Neural cell (in vitro differentiated cells): ENCODE measurements at regions not wholly inside any gene's neighbourhood (a gene's known extent, or its start where the extent isn't known, plus 50 kb on each side); places are given as distances from the start of the nearest gene placed in this dataset.
A peak's percentile ranks its signal among the peaks of the same experiment; 100 is the strongest.

Experiments
- H2AFZ ChIP-seq: fragments of 200-600, 300-800 bp; sonication (generic), shearing (Covaris generic); 2 replicates; pipeline ENCODE4 v1.6.0; 2014; ENCODE audit warnings: low read depth, mild to moderate bottlenecking, antibody characterized with exemption, low read length, moderate library complexity
- H3F3A ChIP-seq: fragments of 200-600 bp; shearing (Covaris generic); 2 replicates; pipeline ENCODE4 v1.6.1; 2016; ENCODE audit warnings: mild to moderate bottlenecking, moderate library complexity, mixed read lengths, antibody characterized with exemption, low read length; ENCODE audit not compliant: insufficient read depth, poor library complexity, severe bottlenecking
- H3K27ac ChIP-seq: fragments of 200-600, 300-800 bp; sonication (generic), shearing (Covaris generic); 2 replicates; pipeline ENCODE4 v1.5.1; 2014; ENCODE audit warnings: mild to moderate bottlenecking, low read length, moderate library complexity
- H3K27me3 ChIP-seq: fragments of 300-800, 200-600 bp; sonication (generic), shearing (Covaris generic); 2 replicates; pipeline ENCODE4 v1.6.0; 2014; ENCODE audit warnings: mild to moderate bottlenecking, low read depth, low read length, moderate library complexity; ENCODE audit not compliant: insufficient read depth
- H3K36me3 ChIP-seq: fragments of 300-800, 200-600 bp; sonication (generic), shearing (Covaris generic); 2 replicates; pipeline ENCODE4 v1.5.1; 2014; ENCODE audit warnings: mild to moderate bottlenecking, antibody characterized with exemption, low read length, moderate library complexity; ENCODE audit not compliant: insufficient read depth
- H3K4me2 ChIP-seq: fragments of 300-800, 200-600 bp; sonication (generic), shearing (Covaris generic); 2 replicates; pipeline ENCODE4 v1.6.0; 2014; ENCODE audit warnings: mild to moderate bottlenecking, low read length
- H3K4me3 ChIP-seq: fragments of 300-800, 200-600 bp; sonication (generic), shearing (Covaris generic); 2 replicates; pipeline ENCODE4 v1.5.1; 2014; ENCODE audit warnings: mild to moderate bottlenecking, low read length, moderate library complexity
- H3K79me2 ChIP-seq: fragments of 200-600 bp; shearing (Covaris generic); replicated peaks from 2 replicates; pipeline ENCODE4 v1.6.0; 2014; ENCODE audit warnings: mild to moderate bottlenecking, low read length, moderate library complexity; ENCODE audit not compliant: insufficient read depth
- H3K9ac ChIP-seq: fragments of 300-800, 200-600 bp; sonication (generic), shearing (Covaris generic); 2 replicates; pipeline ENCODE4 v1.6.1; 2016; ENCODE audit warnings: mild to moderate bottlenecking, low read length, mixed read lengths
- H3K9me2 ChIP-seq: fragments of 200-600 bp; shearing (Covaris generic); 2 replicates; pipeline ENCODE4 v1.6.1; 2016; ENCODE audit warnings: mild to moderate bottlenecking, low read length, mixed read lengths; ENCODE audit not compliant: insufficient read depth
- H3K9me3 ChIP-seq: fragments of 200-600, 300-800 bp; sonication (generic), shearing (Covaris generic); 2 replicates; pipeline ENCODE4 v1.6.1; 2016; ENCODE audit warnings: mild to moderate bottlenecking, mixed run types, low read length, moderate library complexity, mixed read lengths
- H4K20me1 ChIP-seq: fragments of 200-600 bp; shearing (Covaris generic); 2 replicates; pipeline ENCODE4 v1.6.1; 2016; ENCODE audit warnings: mild to moderate bottlenecking, mixed run types; ENCODE audit not compliant: insufficient read depth
- EP300 ChIP-seq: fragments of 450-650 bp; conservative IDR thresholded peaks from 2 replicates; pipeline ENCODE4 v1.6.1; 2014; ENCODE audit warnings: antibody characterized with exemption, mild to moderate bottlenecking, moderate library complexity; ENCODE audit not compliant: poor library complexity, severe bottlenecking
- EZH2 ChIP-seq: fragments of 200-600, 300-800 bp; shearing (Covaris generic), sonication (generic); IDR thresholded peaks from 2 replicates; pipeline ENCODE4 v1.6.1; 2014; ENCODE audit warnings: antibody characterized with exemption, low read length, borderline replicate concordance, mild to moderate bottlenecking; ENCODE audit not compliant: insufficient read depth, poor library complexity, severe bottlenecking
- MXI1 ChIP-seq: fragments of 450-650 bp; conservative IDR thresholded peaks from 2 replicates; pipeline ENCODE4 v1.6.1; 2014; ENCODE audit warnings: antibody characterized with exemption, mild to moderate bottlenecking; ENCODE audit not compliant: poor library complexity, severe bottlenecking
- POLR2AphosphoS5 ChIP-seq: IDR thresholded peaks from 2 replicates; pipeline ENCODE4 v1.6.1; 2012
- RAD21 ChIP-seq: fragments of 450-650 bp; conservative IDR thresholded peaks from 2 replicates; pipeline ENCODE4 v1.6.1; 2014; ENCODE audit warnings: antibody characterized with exemption, mild to moderate bottlenecking, moderate library complexity
- SMC3 ChIP-seq: fragments of 450-650 bp; conservative IDR thresholded peaks from 2 replicates; pipeline ENCODE4 v1.6.1; 2014; ENCODE audit warnings: antibody characterized with exemption, mild to moderate bottlenecking, moderate library complexity; ENCODE audit not compliant: poor library complexity
- TAF1 ChIP-seq: IDR thresholded peaks from 2 replicates; pipeline ENCODE4 v1.6.1; 2012; ENCODE audit warnings: low read depth
- TF ChIP-seq, protein P1 (sequence below): IDR thresholded peaks from 2 replicates; pipeline ENCODE4 v1.6.1; 2012; ENCODE audit warnings: borderline replicate concordance
- TF ChIP-seq, protein P2 (sequence below): fragments of 450-650 bp; IDR thresholded peaks from 2 replicates; pipeline ENCODE4 v1.5.1; 2014; ENCODE audit warnings: antibody characterized with exemption, mild to moderate bottlenecking, moderate library complexity; ENCODE audit not compliant: poor library complexity, severe bottlenecking

DNA sequence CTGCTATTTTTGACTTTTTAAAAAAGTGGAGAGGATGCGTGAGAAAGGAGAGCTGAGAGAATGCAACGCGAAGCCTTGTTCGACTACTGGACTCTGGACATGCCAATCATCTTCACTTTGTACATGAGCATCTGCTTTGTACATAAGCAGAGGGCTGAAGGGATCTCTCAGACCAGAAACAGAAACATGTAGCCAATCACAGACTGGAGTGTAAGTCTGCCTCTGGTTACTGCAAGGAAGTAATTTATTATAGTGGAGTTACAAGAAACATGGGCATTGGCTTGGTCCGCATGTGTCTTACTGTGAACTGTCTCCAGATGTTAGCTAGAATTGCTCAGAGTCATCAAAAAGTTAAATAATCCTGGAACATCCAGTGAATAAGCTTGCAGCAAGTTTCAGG, 190.0 kb upstream of the GRAMD2B start:
- TF ChIP-seq RAD21 (no peak), EP300 (no peak), EZH2 (no peak), MXI1 (no peak), SMC3 (no peak), POLR2AphosphoS5 (no peak), TAF1 (no peak)
- TF ChIP-seq, protein P1, sequence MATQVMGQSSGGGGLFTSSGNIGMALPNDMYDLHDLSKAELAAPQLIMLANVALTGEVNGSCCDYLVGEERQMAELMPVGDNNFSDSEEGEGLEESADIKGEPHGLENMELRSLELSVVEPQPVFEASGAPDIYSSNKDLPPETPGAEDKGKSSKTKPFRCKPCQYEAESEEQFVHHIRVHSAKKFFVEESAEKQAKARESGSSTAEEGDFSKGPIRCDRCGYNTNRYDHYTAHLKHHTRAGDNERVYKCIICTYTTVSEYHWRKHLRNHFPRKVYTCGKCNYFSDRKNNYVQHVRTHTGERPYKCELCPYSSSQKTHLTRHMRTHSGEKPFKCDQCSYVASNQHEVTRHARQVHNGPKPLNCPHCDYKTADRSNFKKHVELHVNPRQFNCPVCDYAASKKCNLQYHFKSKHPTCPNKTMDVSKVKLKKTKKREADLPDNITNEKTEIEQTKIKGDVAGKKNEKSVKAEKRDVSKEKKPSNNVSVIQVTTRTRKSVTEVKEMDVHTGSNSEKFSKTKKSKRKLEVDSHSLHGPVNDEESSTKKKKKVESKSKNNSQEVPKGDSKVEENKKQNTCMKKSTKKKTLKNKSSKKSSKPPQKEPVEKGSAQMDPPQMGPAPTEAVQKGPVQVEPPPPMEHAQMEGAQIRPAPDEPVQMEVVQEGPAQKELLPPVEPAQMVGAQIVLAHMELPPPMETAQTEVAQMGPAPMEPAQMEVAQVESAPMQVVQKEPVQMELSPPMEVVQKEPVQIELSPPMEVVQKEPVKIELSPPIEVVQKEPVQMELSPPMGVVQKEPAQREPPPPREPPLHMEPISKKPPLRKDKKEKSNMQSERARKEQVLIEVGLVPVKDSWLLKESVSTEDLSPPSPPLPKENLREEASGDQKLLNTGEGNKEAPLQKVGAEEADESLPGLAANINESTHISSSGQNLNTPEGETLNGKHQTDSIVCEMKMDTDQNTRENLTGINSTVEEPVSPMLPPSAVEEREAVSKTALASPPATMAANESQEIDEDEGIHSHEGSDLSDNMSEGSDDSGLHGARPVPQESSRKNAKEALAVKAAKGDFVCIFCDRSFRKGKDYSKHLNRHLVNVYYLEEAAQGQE, result no peak
- TF ChIP-seq, protein P2, sequence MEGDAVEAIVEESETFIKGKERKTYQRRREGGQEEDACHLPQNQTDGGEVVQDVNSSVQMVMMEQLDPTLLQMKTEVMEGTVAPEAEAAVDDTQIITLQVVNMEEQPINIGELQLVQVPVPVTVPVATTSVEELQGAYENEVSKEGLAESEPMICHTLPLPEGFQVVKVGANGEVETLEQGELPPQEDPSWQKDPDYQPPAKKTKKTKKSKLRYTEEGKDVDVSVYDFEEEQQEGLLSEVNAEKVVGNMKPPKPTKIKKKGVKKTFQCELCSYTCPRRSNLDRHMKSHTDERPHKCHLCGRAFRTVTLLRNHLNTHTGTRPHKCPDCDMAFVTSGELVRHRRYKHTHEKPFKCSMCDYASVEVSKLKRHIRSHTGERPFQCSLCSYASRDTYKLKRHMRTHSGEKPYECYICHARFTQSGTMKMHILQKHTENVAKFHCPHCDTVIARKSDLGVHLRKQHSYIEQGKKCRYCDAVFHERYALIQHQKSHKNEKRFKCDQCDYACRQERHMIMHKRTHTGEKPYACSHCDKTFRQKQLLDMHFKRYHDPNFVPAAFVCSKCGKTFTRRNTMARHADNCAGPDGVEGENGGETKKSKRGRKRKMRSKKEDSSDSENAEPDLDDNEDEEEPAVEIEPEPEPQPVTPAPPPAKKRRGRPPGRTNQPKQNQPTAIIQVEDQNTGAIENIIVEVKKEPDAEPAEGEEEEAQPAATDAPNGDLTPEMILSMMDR, result no peak
- Histone ChIP-seq H3K4me3 (no peak overlapping the region), H3K9me3 (no peaks in the 10 kb centered on the region), H3K4me2 (no peak overlapping the region), H3K27me3 (no peaks in the 10 kb centered on the region), H2AFZ (no peak overlapping the region), H3K9ac (no peak overlapping the region), H3K79me2 (no peaks in the 10 kb centered on the region), H3F3A (no peaks in the 10 kb centered on the region), H3K36me3 (no peaks in the 10 kb centered on the region), H3K9me2 (no peaks in the 10 kb centered on the region), H4K20me1 (no peaks in the 10 kb centered on the region), H3K27ac (no peak overlapping the region)

DNA sequence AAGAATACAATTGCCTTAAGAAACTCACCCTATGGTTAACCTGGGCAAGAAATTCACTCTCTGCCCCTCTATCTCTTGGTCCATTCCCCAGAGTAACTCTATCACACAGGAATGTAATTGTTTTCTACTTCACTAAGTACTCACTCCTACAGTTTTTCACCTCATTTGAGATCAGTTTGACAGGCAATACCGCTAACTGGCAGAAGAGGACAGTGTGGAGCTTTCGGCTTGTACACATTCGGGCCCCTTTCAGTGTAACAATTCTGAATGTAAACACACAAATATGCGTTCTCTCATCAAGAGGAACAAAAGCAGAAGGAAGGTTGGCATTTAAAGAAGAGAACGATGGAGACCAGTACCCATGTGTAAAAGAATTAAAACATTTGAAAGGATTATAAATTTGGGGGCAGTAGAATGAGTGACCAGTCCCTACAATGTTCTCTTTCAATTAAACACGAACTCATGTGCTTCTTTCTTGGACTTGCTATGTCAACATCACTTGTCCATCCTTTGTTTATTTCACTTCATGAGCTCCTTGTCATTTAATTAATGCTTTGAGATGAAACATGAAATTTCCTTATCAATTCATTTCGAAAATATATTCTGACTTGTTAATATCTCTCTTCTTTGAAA, 188.5 kb upstream of the GRAMD2B start:
- Histone ChIP-seq H3F3A (no peaks in the 10 kb centered on the region), H4K20me1 (no peaks in the 10 kb centered on the region), H3K27ac (no peak overlapping the region), H2AFZ (no peak overlapping the region), H3K27me3 (no peaks in the 10 kb centered on the region), H3K79me2 (no peaks in the 10 kb centered on the region), H3K4me2 (no peak overlapping the region), H3K9ac (no peak overlapping the region), H3K9me2 (no peaks in the 10 kb centered on the region), H3K36me3 (no peaks in the 10 kb centered on the region), H3K9me3 (no peaks in the 10 kb centered on the region), H3K4me3 (no peak overlapping the region)
- TF ChIP-seq, protein P2, result peak; percentile 49
- TF ChIP-seq, protein P1, result no peak
